Spleen (tissue), 11 donors: ENCODE measurements at regions not wholly inside any gene's neighbourhood (a gene's known extent, or its start where the extent isn't known, plus 50 kb on each side); places are given as distances from the start of the nearest gene placed in this dataset.

Experiments
- DNase-seq: peaks from one replicate; pipeline ENCODE4 v3.0.0-alpha.2; 2020
- H3K27ac ChIP-seq, 8 donors: fragments of 200-600 bp; sonication (generic) in 7 of 8; 1 replicate in 4 of 8; 2 replicates in 4 of 8; pipeline versions ENCODE4 v1.5.0 to v1.8.0; 2016 to 2021; ENCODE audit warnings: inconsistent platforms in 4 of 8, mild to moderate bottlenecking in 4 of 8, moderate library complexity in 1 of 8
- H3K27me3 ChIP-seq, 7 donors: fragments of 200-600 bp; sonication (generic) in 6 of 7; replicated peaks in 1 of 7; 1 replicate in 4 of 7; 2 replicates in 3 of 7; pipeline versions ENCODE4 v1.5.0 to v1.8.0; 2016 to 2021; ENCODE audit warnings: inconsistent platforms in 3 of 7, mild to moderate bottlenecking in 1 of 7
- H3K36me3 ChIP-seq, 6 donors: fragments of 200-600 bp; sonication (generic) in 5 of 6; 1 replicate in 4 of 6; 2 replicates in 2 of 6; pipeline versions ENCODE4 v1.5.0 to v1.8.0; 2016 to 2021; ENCODE audit warnings: inconsistent platforms in 2 of 6
- H3K4me1 ChIP-seq, 6 donors: fragments of 200-600 bp; sonication (generic) in 5 of 6; 1 replicate in 3 of 6; 2 replicates in 3 of 6; pipeline versions ENCODE4 v1.5.0 to v1.8.0; 2016 to 2021; ENCODE audit warnings: inconsistent platforms in 3 of 6
- H3K4me3 ChIP-seq, 8 donors: fragments of 200-600 bp; sonication (generic) in 7 of 8; 1 replicate in 4 of 8; 2 replicates in 4 of 8; pipeline versions ENCODE4 v1.5.0 to v1.8.0; 2016 to 2021; ENCODE audit warnings: inconsistent platforms in 4 of 8, mild to moderate bottlenecking in 4 of 8, moderate library complexity in 2 of 8
- H3K9me3 ChIP-seq, 8 donors: fragments of 200-600 bp; sonication (generic) in 7 of 8; 1 replicate in 4 of 8; 2 replicates in 4 of 8; pipeline versions ENCODE4 v1.5.0 to v1.8.0; 2016 to 2021; ENCODE audit warnings: inconsistent platforms in 4 of 8
- CTCF ChIP-seq, 11 experiments: fragments of 200-600 bp in 7 of 11; fragments of 450-650 bp in 4 of 11; sonication (generic) in 4 of 11; IDR thresholded peaks in 8 of 11; conservative IDR thresholded peaks in 3 of 11; 1 replicate in 7 of 11; 2 replicates in 4 of 11; pipeline versions ENCODE4 v1.4.0 to v1.8.0; 2016 to 2021; ENCODE audit warnings: antibody characterized with exemption in 11 of 11, inconsistent platforms in 4 of 11, mild to moderate bottlenecking in 1 of 11
- POLR2A ChIP-seq, 3 donors: fragments of 450-650 bp; IDR thresholded peaks; one replicate each; pipeline ENCODE4 v1.5.1; 2017; ENCODE audit warnings: antibody characterized with exemption in 3 of 3, mild to moderate bottlenecking in 1 of 3
- POLR2AphosphoS5 ChIP-seq, 3 donors: sonication (generic); formaldehyde crosslinking; IDR thresholded peaks; one replicate each; pipeline ENCODE4 v1.5.1; 2017; ENCODE audit warnings: antibody characterized with exemption in 3 of 3
- WGBS, 5 donors: extraction: QIAGEN DNeasy Blood & Tissue Kit in 3 of 5; methylation state at CpG; one replicate each; pipeline versions ENCODE4 v1.1.5 to v1.1.7; 2013 to 2018; 5-methylcytosine and 5-hydroxymethylcytosine counted together
- intact Hi-C: fragments of 100-400 bp; cut with DNase I; formaldehyde crosslinking; loops from one replicate; pipeline ENCODE4 v1.15.0; 2023; ENCODE audit warnings: low total_unique reads
- donor health status: healthy with polysubstance abuse.
- donor health status: DM: no; HTN: no; CAD: no; lungs with moderate emphysema.
- donor health status: DM: no; HTN: no; CAD: no.
- donor health status: Bipolar disorder and iron deficiency.
- donor health status: healthy.
- donor health status: DM: no; HTN: no; CAD: no.
- donor health status: DM: yes; HTN: yes; CAD: no.

- Histone ChIP-seq H3K4me3 (no peak overlapping the region), H3K4me1 (no peaks in the 10 kb centered on the region), H3K36me3 (no peaks in the 10 kb centered on the region), H3K9me3 (no peaks in the 10 kb centered on the region), H3K27me3 (no peaks in the 10 kb centered on the region), H3K27ac (no peak overlapping the region)
- intact Hi-C loops: no loop called here
- no peak for TF ChIP-seq POLR2AphosphoS5 (IDR thresholded peaks at IDR 0.05)
- TF ChIP-seq CTCF (IDR thresholded peaks at IDR 0.05 in 8 of 11, conservative IDR thresholded peaks at IDR 0.05 in 3 of 11): no peak
- TF ChIP-seq POLR2A (IDR thresholded peaks at IDR 0.05): no peak
- DNase-seq: no peak
Measured at GRCh38 chr6:145546265-145546664, 189.1 kb downstream of the EPM2A start.

GRCh38 chr6:145547594-145548335 is 187.6 kb downstream of the EPM2A start:
- WGBS, 5 donors: 79 to 89% (median 88%) methylated on average over 4 of the region's 4 CpGs
- no peaks in the 10 kb centered on the region for H3K9me3 ChIP-seq
- no peaks in the 10 kb centered on the region for H3K27me3 ChIP-seq
- no peak overlapping the region for H3K4me3 ChIP-seq
- no peak overlapping the region for H3K27ac ChIP-seq
- intact Hi-C loops: no loop called here
- H3K36me3 ChIP-seq: no peaks in the 10 kb centered on the region
- no peak for TF ChIP-seq CTCF (IDR thresholded peaks at IDR 0.05 in 8 of 11, conservative IDR thresholded peaks at IDR 0.05 in 3 of 11)
- no peaks in the 10 kb centered on the region for H3K4me1 ChIP-seq
- no peak for DNase-seq

- Histone ChIP-seq H3K36me3 (no peaks in the 10 kb centered on the region), H3K4me1 (no peaks in the 10 kb centered on the region), H3K27me3 (no peaks in the 10 kb centered on the region), H3K4me3 (no peak overlapping the region), H3K9me3 (no peaks in the 10 kb centered on the region), H3K27ac (no peak overlapping the region)
- no peak for DNase-seq
- no peak for TF ChIP-seq CTCF (IDR thresholded peaks at IDR 0.05 in 8 of 11, conservative IDR thresholded peaks at IDR 0.05 in 3 of 11)
- no peak for TF ChIP-seq POLR2AphosphoS5 (IDR thresholded peaks at IDR 0.05)
- no peak for TF ChIP-seq POLR2A (IDR thresholded peaks at IDR 0.05)
- intact Hi-C loops: no loop called here
- 60 to 68% (median 64%) methylated on average over 3 of the region's 3 CpGs for WGBS, 5 donors
Measured at GRCh38 chr6:145548933-145549648, 186.2 kb downstream of the EPM2A start.

GRCh38 chr6:145551164-145551563 is 184.2 kb downstream of the EPM2A start:
- no peak overlapping the region for H3K27ac ChIP-seq
- no peaks in the 10 kb centered on the region for H3K9me3 ChIP-seq
- no peaks in the 10 kb centered on the region for H3K27me3 ChIP-seq
- TF ChIP-seq POLR2AphosphoS5 (IDR thresholded peaks at IDR 0.05): no peak
- TF ChIP-seq CTCF (IDR thresholded peaks at IDR 0.05 in 8 of 11, conservative IDR thresholded peaks at IDR 0.05 in 3 of 11): no peak
- TF ChIP-seq POLR2A (IDR thresholded peaks at IDR 0.05): no peak
- H3K36me3 ChIP-seq: no peaks in the 10 kb centered on the region
- no peaks in the 10 kb centered on the region for H3K4me1 ChIP-seq
- intact Hi-C loops: no loop called here
- no peak for DNase-seq
- H3K4me3 ChIP-seq: no peak overlapping the region
